Right lobe of liver (tissue), 4 donors: ENCODE measurements at regions not wholly inside any gene's neighbourhood (a gene's known extent, or its start where the extent isn't known, plus 50 kb on each side); places are given as distances from the start of the nearest gene placed in this dataset.

ENCODE experiments used
- CTCF ChIP-seq, 4 donors: fragments of 200-600 bp in 3 of 4; fragments of 450-650 bp in 1 of 4; IDR thresholded peaks; one replicate each; pipeline versions ENCODE4 v1.5.1 to v1.8.0; 2016 to 2022; ENCODE audit warnings: antibody characterized with exemption in 4 of 4, mild to moderate bottlenecking in 2 of 4
- POLR2A ChIP-seq: fragments of 450-650 bp; IDR thresholded peaks from one replicate; pipeline ENCODE4 v1.6.1; 2017; ENCODE audit warnings: antibody characterized with exemption, mild to moderate bottlenecking
- donor health status: DM: no; HTN: no; CAD: no.
- donor health status: DM: no; HTN: no; CAD: no.
- donor health status: DM: no; HTN: yes; CAD: no.

GRCh38 chr2:150274108-150274507 lies 213.4 kb downstream of the RND3 start:
- TF ChIP-seq CTCF (IDR thresholded peaks at IDR 0.05) (no peak), POLR2A (no peak)
